MM.1S (cell line): ENCODE measurements at regions not wholly inside any gene's neighbourhood (a gene's known extent, or its start where the extent isn't known, plus 50 kb on each side); places are given as distances from the start of the nearest gene placed in this dataset.

Experiments
- CTCF ChIP-seq: fragments of 300-600 bp; sonication (generic); IDR thresholded peaks from 2 replicates; pipeline ENCODE4 v1.5.1; 2016; ENCODE audit warnings: antibody characterized with exemption, low read length, mixed read lengths
- EZH2 ChIP-seq: fragments of 300-600 bp; sonication (generic); optimal IDR thresholded peaks from 2 replicates; pipeline ENCODE3; 2017; ENCODE audit warnings: low read depth, mild to moderate bottlenecking, antibody characterized with exemption, low read length, mixed read lengths
- EZH2phosphoT487 ChIP-seq: fragments of 300-600 bp; sonication (generic); IDR thresholded peaks from 2 replicates; pipeline ENCODE4 v1.6.1; 2018; ENCODE audit warnings: antibody characterized with exemption, low read length

GRCh38 chr2:18740474-18740881, 151.1 kb upstream of the NT5C1B start:
- TF ChIP-seq CTCF, result no peak
- no peak for TF ChIP-seq EZH2
- TF ChIP-seq EZH2phosphoT487, result no peak
